NCI-H1105 (cell line): ENCODE measurements at regions not wholly inside any gene's neighbourhood (a gene's known extent, or its start where the extent isn't known, plus 50 kb on each side); places are given as distances from the start of the nearest gene placed in this dataset.
"Not testable (repeated sequence)": the region's sequence is repeated elsewhere in the genome, so short reads cannot be mapped to it uniquely, and the experiment has no call there.

Experiments used
- DNase-seq: peaks from one replicate; lab custom pipeline; 2025; lab: John Stamatoyannopoulos, UW

- no peak for DNase-seq
These were observed 1263.3 kb upstream of the CDH9 start for GRCh38 chr5:28301712-28302111.

- DNase-seq = no peak
These were observed 1258.0 kb upstream of the CDH9 start for GRCh38 chr5:28296254-28297013.

- not testable (repeated sequence) for DNase-seq
These were observed 1248.6 kb upstream of the CDH9 start for GRCh38 chr5:28287021-28287420.

GRCh38 chr5:28286566-28286965 is 1248.2 kb upstream of the CDH9 start:
- DNase-seq = no peak

GRCh38 chr5:28284788-28285187 is 1246.4 kb upstream of the CDH9 start:
- no peak for DNase-seq

- DNase-seq = no peak
These were observed 1243.0 kb upstream of the CDH9 start for GRCh38 chr5:28281351-28281750.

- DNase-seq = no peak
These were observed 1237.5 kb upstream of the CDH9 start for GRCh38 chr5:28275931-28276330.

GRCh38 chr5:28269978-28270377 is 1231.6 kb upstream of the CDH9 start:
- no peak for DNase-seq

- DNase-seq = no peak
These were observed 1227.5 kb upstream of the CDH9 start for GRCh38 chr5:28265877-28266276.

- no peak for DNase-seq
These were observed 1216.5 kb upstream of the CDH9 start for GRCh38 chr5:28254846-28255245.

- DNase-seq = no peak
These were observed 1215.0 kb upstream of the CDH9 start for GRCh38 chr5:28253431-28253830.

- no peak for DNase-seq
These were observed 1211.5 kb upstream of the CDH9 start for GRCh38 chr5:28249771-28250415.

- DNase-seq = no peak
These were observed 1196.1 kb upstream of the CDH9 start for GRCh38 chr5:28234356-28234968.

GRCh38 chr5:28226407-28226806 is 1188.0 kb upstream of the CDH9 start:
- DNase-seq = no peak

GRCh38 chr5:28219539-28219938 is 1181.2 kb upstream of the CDH9 start:
- DNase-seq = no peak

- DNase-seq = no peak
These were observed 1179.3 kb upstream of the CDH9 start for GRCh38 chr5:28217695-28218094.

GRCh38 chr5:28216939-28217360 is 1178.6 kb upstream of the CDH9 start:
- DNase-seq = no peak

- no peak for DNase-seq
These were observed 1176.7 kb upstream of the CDH9 start for GRCh38 chr5:28215091-28215490.

- DNase-seq = no peak
These were observed 1175.9 kb upstream of the CDH9 start for GRCh38 chr5:28214292-28214691.

GRCh38 chr5:28208356-28208755 is 1170.0 kb upstream of the CDH9 start:
- DNase-seq = no peak

GRCh38 chr5:28190011-28190410 is 1151.6 kb upstream of the CDH9 start:
- DNase-seq = no peak

GRCh38 chr5:28174691-28175090 is 1136.3 kb upstream of the CDH9 start:
- DNase-seq = no peak

- DNase-seq = no peak
These were observed 1126.7 kb upstream of the CDH9 start for GRCh38 chr5:28165096-28165495.
